ENCODE measurements at regions not wholly inside any gene's neighbourhood (a gene's known extent, or its start where the extent isn't known, plus 50 kb on each side); places are given as distances from the start of the nearest gene placed in this dataset.
"Not testable (repeated sequence)": the region's sequence is repeated elsewhere in the genome, so short reads cannot be mapped to it uniquely, and the experiment has no call there.

DNA sequence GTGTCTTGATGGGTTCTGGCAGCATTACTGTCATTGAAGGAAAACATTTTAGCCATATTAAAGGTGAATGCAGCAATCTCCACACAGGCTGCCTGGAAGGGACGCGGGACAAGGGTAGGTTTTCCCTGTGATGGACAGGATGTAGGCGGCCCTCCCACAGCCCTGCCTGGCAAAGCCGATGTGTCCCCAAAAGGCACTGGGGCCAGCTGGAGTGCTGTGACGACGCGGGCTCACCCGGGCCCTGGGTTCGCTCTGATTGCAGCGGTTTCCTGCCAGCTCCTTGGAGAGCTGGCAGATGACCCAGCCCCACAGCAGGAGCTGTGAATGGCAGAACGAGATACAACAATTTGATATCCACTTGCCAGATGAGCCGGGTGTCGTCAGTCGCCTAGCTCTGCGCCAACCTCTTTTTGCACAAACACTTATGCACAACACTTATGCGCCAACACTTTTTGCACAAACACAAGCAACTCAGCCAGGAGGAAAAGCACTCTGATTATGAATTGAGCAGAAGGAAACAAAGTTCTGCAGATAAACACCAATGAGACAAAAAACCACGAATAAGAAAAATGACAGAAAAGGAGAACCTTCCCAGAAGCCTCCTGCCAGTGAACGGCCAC lies 207.5 kb downstream of the ADRA2C start:
- TF ChIP-seq SP2 (IDR thresholded peaks at IDR 0.05; ENCODE audit: extremely low read depth, low read depth, low read length, poor library complexity, severe bottlenecking); CBFB (CRISPR knock-in tag; IDR thresholded peaks at IDR 0.05); ZKSCAN1 (IDR thresholded peaks at IDR 0.05; ENCODE audit: low read depth, low read length); ELF4 (CRISPR knock-in tag; IDR thresholded peaks at IDR 0.05); BRF1 (IDR thresholded peaks at IDR 0.05; ENCODE audit: borderline replicate concordance, extremely low read depth, insufficient read length); FOS (IDR thresholded peaks at IDR 0.05; ENCODE audit: extremely low read depth, insufficient read length); DMBX1 (CRISPR knock-in tag; IDR thresholded peaks at IDR 0.05; ENCODE audit: borderline replicate concordance); FOXM1 (IDR thresholded peaks at IDR 0.05; ENCODE audit: low read depth); FOXM1 (CRISPR knock-in tag; IDR thresholded peaks at IDR 0.05; ENCODE audit: low read depth); SAP30 (IDR thresholded peaks at IDR 0.05; ENCODE audit: borderline replicate concordance, insufficient read depth, low read depth, low read length, poor library complexity, severe bottlenecking); ATF3 (IDR thresholded peaks at IDR 0.05); ATF3 (CRISPR knock-in tag; conservative IDR thresholded peaks at IDR 0.05); FOXK2 (conservative IDR thresholded peaks at IDR 0.05 in 1 of 2, IDR thresholded peaks at IDR 0.05 in 1 of 2; ENCODE audit: low read depth in 2 of 2): not testable (repeated sequence)
- TF ChIP-seq, protein P1, sequence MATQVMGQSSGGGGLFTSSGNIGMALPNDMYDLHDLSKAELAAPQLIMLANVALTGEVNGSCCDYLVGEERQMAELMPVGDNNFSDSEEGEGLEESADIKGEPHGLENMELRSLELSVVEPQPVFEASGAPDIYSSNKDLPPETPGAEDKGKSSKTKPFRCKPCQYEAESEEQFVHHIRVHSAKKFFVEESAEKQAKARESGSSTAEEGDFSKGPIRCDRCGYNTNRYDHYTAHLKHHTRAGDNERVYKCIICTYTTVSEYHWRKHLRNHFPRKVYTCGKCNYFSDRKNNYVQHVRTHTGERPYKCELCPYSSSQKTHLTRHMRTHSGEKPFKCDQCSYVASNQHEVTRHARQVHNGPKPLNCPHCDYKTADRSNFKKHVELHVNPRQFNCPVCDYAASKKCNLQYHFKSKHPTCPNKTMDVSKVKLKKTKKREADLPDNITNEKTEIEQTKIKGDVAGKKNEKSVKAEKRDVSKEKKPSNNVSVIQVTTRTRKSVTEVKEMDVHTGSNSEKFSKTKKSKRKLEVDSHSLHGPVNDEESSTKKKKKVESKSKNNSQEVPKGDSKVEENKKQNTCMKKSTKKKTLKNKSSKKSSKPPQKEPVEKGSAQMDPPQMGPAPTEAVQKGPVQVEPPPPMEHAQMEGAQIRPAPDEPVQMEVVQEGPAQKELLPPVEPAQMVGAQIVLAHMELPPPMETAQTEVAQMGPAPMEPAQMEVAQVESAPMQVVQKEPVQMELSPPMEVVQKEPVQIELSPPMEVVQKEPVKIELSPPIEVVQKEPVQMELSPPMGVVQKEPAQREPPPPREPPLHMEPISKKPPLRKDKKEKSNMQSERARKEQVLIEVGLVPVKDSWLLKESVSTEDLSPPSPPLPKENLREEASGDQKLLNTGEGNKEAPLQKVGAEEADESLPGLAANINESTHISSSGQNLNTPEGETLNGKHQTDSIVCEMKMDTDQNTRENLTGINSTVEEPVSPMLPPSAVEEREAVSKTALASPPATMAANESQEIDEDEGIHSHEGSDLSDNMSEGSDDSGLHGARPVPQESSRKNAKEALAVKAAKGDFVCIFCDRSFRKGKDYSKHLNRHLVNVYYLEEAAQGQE (IDR thresholded peaks at IDR 0.05; ENCODE audit: borderline replicate concordance), result not testable (repeated sequence)
- TF ChIP-seq, protein P1 (CRISPR knock-in tag; IDR thresholded peaks at IDR 0.05; ENCODE audit: low read depth), result not testable (repeated sequence)
- TF ChIP-seq, protein P2, sequence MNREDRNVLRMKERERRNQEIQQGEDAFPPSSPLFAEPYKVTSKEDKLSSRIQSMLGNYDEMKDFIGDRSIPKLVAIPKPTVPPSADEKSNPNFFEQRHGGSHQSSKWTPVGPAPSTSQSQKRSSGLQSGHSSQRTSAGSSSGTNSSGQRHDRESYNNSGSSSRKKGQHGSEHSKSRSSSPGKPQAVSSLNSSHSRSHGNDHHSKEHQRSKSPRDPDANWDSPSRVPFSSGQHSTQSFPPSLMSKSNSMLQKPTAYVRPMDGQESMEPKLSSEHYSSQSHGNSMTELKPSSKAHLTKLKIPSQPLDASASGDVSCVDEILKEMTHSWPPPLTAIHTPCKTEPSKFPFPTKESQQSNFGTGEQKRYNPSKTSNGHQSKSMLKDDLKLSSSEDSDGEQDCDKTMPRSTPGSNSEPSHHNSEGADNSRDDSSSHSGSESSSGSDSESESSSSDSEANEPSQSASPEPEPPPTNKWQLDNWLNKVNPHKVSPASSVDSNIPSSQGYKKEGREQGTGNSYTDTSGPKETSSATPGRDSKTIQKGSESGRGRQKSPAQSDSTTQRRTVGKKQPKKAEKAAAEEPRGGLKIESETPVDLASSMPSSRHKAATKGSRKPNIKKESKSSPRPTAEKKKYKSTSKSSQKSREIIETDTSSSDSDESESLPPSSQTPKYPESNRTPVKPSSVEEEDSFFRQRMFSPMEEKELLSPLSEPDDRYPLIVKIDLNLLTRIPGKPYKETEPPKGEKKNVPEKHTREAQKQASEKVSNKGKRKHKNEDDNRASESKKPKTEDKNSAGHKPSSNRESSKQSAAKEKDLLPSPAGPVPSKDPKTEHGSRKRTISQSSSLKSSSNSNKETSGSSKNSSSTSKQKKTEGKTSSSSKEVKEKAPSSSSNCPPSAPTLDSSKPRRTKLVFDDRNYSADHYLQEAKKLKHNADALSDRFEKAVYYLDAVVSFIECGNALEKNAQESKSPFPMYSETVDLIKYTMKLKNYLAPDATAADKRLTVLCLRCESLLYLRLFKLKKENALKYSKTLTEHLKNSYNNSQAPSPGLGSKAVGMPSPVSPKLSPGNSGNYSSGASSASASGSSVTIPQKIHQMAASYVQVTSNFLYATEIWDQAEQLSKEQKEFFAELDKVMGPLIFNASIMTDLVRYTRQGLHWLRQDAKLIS (CRISPR knock-in tag; IDR thresholded peaks at IDR 0.05), result not testable (repeated sequence)
- TF ChIP-seq, protein P3, sequence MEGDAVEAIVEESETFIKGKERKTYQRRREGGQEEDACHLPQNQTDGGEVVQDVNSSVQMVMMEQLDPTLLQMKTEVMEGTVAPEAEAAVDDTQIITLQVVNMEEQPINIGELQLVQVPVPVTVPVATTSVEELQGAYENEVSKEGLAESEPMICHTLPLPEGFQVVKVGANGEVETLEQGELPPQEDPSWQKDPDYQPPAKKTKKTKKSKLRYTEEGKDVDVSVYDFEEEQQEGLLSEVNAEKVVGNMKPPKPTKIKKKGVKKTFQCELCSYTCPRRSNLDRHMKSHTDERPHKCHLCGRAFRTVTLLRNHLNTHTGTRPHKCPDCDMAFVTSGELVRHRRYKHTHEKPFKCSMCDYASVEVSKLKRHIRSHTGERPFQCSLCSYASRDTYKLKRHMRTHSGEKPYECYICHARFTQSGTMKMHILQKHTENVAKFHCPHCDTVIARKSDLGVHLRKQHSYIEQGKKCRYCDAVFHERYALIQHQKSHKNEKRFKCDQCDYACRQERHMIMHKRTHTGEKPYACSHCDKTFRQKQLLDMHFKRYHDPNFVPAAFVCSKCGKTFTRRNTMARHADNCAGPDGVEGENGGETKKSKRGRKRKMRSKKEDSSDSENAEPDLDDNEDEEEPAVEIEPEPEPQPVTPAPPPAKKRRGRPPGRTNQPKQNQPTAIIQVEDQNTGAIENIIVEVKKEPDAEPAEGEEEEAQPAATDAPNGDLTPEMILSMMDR (IDR thresholded peaks at IDR 0.05 in 2 of 3, conservative IDR thresholded peaks at IDR 0.05 in 1 of 3; ENCODE audit: insufficient read depth in 2 of 3, low read depth in 1 of 3, low read length in 3 of 3), result not testable (repeated sequence)

Data from K562 (cell line).